Smooth muscle cell (in vitro differentiated cells): ENCODE measurements at regions not wholly inside any gene's neighbourhood (a gene's known extent, or its start where the extent isn't known, plus 50 kb on each side); places are given as distances from the start of the nearest gene placed in this dataset.

Experiments used
- DNase-seq: peaks from one replicate; lab custom pipeline; 2025; ENCODE audit not compliant: unreplicated experiment; lab: John Stamatoyannopoulos, UW
- H2AFZ ChIP-seq: fragments of 200-600 bp; sonication (generic); 2 replicates; pipeline ENCODE4 v1.6.0; 2016; ENCODE audit warnings: antibody characterized with exemption, low read depth, mild to moderate bottlenecking
- H3F3A ChIP-seq: fragments of 200-600 bp; sonication (generic); 2 replicates; pipeline ENCODE4 v1.6.0; 2017; ENCODE audit warnings: antibody characterized with exemption, low read depth
- H3K27ac ChIP-seq: fragments of 200-600 bp; sonication (generic); 2 replicates; pipeline ENCODE4 v1.5.1; 2016; ENCODE audit warnings: low read depth, mild to moderate bottlenecking
- H3K27me3 ChIP-seq: fragments of 200-600 bp; sonication (generic); 2 replicates; pipeline ENCODE4 v1.6.1; 2016; ENCODE audit warnings: low read depth, mild to moderate bottlenecking
- H3K36me3 ChIP-seq: fragments of 200-600 bp; sonication (generic); 2 replicates; pipeline ENCODE4 v1.5.1; 2016; ENCODE audit warnings: low read depth
- H3K4me1 ChIP-seq: fragments of 200-600 bp; sonication (generic); 2 replicates; pipeline ENCODE4 v1.5.1; 2016; ENCODE audit warnings: low read depth
- H3K4me2 ChIP-seq: fragments of 200-600 bp; sonication (generic); 2 replicates; pipeline ENCODE4 v1.6.0; 2016; ENCODE audit warnings: mild to moderate bottlenecking
- H3K4me3 ChIP-seq: fragments of 200-600 bp; sonication (generic); 2 replicates; pipeline ENCODE4 v1.5.1; 2016; ENCODE audit warnings: mild to moderate bottlenecking
- H3K79me2 ChIP-seq: fragments of 200-600 bp; sonication (generic); 2 replicates; pipeline ENCODE4 v1.6.0; 2016; ENCODE audit warnings: low read depth, mild to moderate bottlenecking
- H3K9ac ChIP-seq: fragments of 200-600 bp; sonication (generic); 2 replicates; pipeline ENCODE4 v1.6.0; 2016; ENCODE audit warnings: low read depth
- H3K9me3 ChIP-seq: fragments of 200-600 bp; sonication (generic); replicated peaks from 2 replicates; pipeline ENCODE4 v1.5.1; 2016; ENCODE audit warnings: low read depth
- H4K20me1 ChIP-seq: fragments of 200-600 bp; sonication (generic); 2 replicates; pipeline ENCODE4 v1.6.0; 2016; ENCODE audit warnings: low read depth
- CTCF ChIP-seq: fragments of 200-600 bp; sonication (generic); IDR thresholded peaks from 2 replicates; pipeline ENCODE4 v1.5.1; 2017; ENCODE audit warnings: borderline replicate concordance, mild to moderate bottlenecking, antibody characterized with exemption; ENCODE audit not compliant: insufficient read depth, poor library complexity, severe bottlenecking
- WGBS: methylation state at CpG from one replicate; pipeline ENCODE4 v1.1.7; 2016; ENCODE audit warnings: low lambda C conversion rate; 5-methylcytosine and 5-hydroxymethylcytosine counted together

DNA sequence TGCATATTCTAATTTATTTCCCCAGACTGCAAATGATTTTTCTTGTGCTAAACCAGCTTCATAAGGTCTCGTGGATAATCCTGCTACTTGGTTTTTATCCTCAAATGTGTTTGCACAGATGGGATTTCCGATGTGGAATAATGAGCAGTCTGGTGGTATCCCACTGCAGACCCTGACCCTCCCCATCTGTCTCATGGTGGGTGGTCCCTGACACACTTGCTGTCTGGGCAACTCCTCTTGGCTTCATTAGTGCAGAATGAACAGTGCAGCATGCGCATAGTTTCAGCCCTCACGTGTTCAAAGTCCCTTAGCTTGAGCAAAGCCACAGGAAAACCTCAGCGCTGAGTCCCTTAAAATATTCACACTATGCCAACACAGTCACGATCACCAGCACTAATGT is 996.5 kb downstream of the AACS start:
- H3K4me2 ChIP-seq, result no peak overlapping the region
- H3K9me3 ChIP-seq, result no peaks in the 10 kb centered on the region
- H3K79me2 ChIP-seq, result no peaks in the 10 kb centered on the region
- no peak overlapping the region for H2AFZ ChIP-seq
- no peak overlapping the region for H3K4me3 ChIP-seq
- H3K27me3 ChIP-seq, result no peaks in the 10 kb centered on the region
- H3K9ac ChIP-seq, result no peak overlapping the region
- WGBS, result 78% methylated on average over 6 of the region's 6 CpGs
- H3K4me1 ChIP-seq, result no peaks in the 10 kb centered on the region
- H3K27ac ChIP-seq, result no peak overlapping the region
- no peak for DNase-seq
- H4K20me1 ChIP-seq, result no peaks in the 10 kb centered on the region
- no peaks in the 10 kb centered on the region for H3F3A ChIP-seq
- no peaks in the 10 kb centered on the region for H3K36me3 ChIP-seq
- no peak for TF ChIP-seq CTCF

GRCh38 chr12:126064028-126064427 is 998.8 kb downstream of the AACS start:
- no peaks in the 10 kb centered on the region for H3K4me1 ChIP-seq
- no peak overlapping the region for H2AFZ ChIP-seq
- no peak overlapping the region for H3K27ac ChIP-seq
- H3F3A ChIP-seq, result no peaks in the 10 kb centered on the region
- no peaks in the 10 kb centered on the region for H4K20me1 ChIP-seq
- 77% methylated on average over 5 of the region's 5 CpGs for WGBS
- H3K4me2 ChIP-seq, result no peak overlapping the region
- no peaks in the 10 kb centered on the region for H3K79me2 ChIP-seq
- H3K36me3 ChIP-seq, result no peaks in the 10 kb centered on the region
- H3K27me3 ChIP-seq, result no peaks in the 10 kb centered on the region
- no peak overlapping the region for H3K9ac ChIP-seq
- no peak for TF ChIP-seq CTCF
- H3K9me3 ChIP-seq, result no peaks in the 10 kb centered on the region
- DNase-seq, result no peak
- no peak overlapping the region for H3K4me3 ChIP-seq

DNA sequence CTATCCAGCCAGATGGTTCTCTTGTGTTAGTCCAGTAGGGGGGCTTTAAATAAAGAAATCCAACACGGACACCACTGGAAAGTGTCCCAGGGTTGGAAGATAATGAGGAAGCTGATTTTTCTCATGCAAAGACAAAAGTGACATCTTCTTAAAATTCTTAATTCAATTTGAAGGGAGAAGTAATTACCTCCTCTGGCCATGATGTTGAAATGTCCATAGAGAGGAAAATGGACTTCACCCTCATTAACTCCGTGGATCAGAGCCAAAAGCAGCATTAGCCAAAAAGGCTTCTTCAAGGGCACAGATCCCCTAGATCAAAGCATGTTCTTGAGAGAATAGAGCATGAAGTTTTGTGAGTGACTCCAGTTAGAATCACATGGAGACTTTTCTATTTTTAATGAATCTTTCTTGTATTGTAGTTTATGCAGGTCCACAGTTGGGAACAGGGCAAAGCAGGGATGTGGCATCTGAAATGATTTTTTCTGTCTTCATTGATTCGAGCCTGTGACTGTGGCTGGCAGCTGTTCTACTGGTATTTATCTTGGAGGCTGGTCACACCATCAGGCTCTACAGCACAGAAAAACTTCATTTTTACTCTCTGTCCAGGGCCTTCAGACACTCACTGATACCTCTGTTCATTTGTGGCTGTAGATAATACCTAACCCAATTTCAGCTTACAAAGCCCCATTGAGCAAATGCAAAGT is 1002.5 kb downstream of the AACS start:
- 71% methylated on average over 3 of the region's 3 CpGs for WGBS
- no peak for TF ChIP-seq CTCF
- no peak overlapping the region for H3K4me3 ChIP-seq
- no peak overlapping the region for H3K4me2 ChIP-seq
- no peaks in the 10 kb centered on the region for H3F3A ChIP-seq
- no peak overlapping the region for H3K27ac ChIP-seq
- H4K20me1 ChIP-seq, result no peaks in the 10 kb centered on the region
- DNase-seq, result no peak
- no peaks in the 10 kb centered on the region for H3K36me3 ChIP-seq
- no peaks in the 10 kb centered on the region for H3K9me3 ChIP-seq
- H3K79me2 ChIP-seq, result no peaks in the 10 kb centered on the region
- H2AFZ ChIP-seq, result no peak overlapping the region
- H3K4me1 ChIP-seq, result no peaks in the 10 kb centered on the region
- no peaks in the 10 kb centered on the region for H3K27me3 ChIP-seq
- H3K9ac ChIP-seq, result no peak overlapping the region

DNA sequence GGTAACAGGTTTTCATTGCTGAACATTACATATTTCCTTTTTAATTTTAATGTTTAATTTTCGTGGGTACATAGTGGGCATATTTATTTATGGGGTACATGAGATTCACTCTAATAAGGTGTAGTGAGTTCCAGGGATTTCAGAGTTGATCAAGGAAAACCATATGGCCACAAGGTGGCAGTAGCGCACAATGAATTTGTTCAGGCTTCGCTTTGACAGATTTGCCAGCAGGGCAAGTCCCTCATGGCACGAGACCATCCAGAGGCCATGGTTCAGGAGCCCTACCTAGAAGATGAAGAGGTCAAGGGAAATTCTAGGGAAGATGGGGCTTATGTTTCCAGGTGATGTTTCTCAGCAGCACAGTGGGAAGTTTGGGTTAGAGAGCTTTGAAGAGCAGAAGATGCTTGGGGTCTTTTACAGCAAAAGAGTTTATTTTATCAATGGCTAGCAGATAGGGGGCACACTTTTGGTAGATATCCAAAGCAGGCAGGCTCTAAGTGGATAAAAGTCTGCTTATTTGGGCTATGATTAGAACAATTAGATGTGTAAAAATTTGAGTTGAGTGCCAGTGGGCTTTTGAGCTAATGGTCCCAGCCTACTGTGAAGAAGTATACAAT is 1004.4 kb downstream of the AACS start:
- DNase-seq, result no peak
- no peaks in the 10 kb centered on the region for H3K79me2 ChIP-seq

More for the DNA sequence above, 1004.4 kb downstream of the AACS start:
- Histone ChIP-seq H3K9ac (no peak overlapping the region), H3K36me3 (no peaks in the 10 kb centered on the region), H2AFZ (no peak overlapping the region), H3K4me1 (no peaks in the 10 kb centered on the region), H3K4me2 (no peak overlapping the region), H3K9me3 (no peaks in the 10 kb centered on the region), H3K27me3 (no peaks in the 10 kb centered on the region), H3F3A (no peaks in the 10 kb centered on the region), H3K4me3 (no peak overlapping the region), H4K20me1 (no peaks in the 10 kb centered on the region), H3K27ac (no peak overlapping the region)
- peak; percentile 43 for TF ChIP-seq CTCF
- 16% methylated on average over 4 of the region's 4 CpGs for WGBS
